Activated CD8-positive, alpha-beta memory T cell treated with anti-CD3 and anti-CD28 coated beads for 36 hours (primary cell): ENCODE measurements at regions not wholly inside any gene's neighbourhood (a gene's known extent, or its start where the extent isn't known, plus 50 kb on each side); places are given as distances from the start of the nearest gene placed in this dataset.

Experiments
- CTCF ChIA-PET: fragments of 350-600 bp; sonication (Branson Sonifier 250); formaldehyde crosslinking; loops from one replicate; lab custom pipeline; 2021; ENCODE audit warnings: antibody characterized with exemption; lab: Charles Lee
- POLR2A ChIA-PET: fragments of 350-600 bp; sonication (Branson Sonifier 250); formaldehyde crosslinking; loops from one replicate; lab custom pipeline; 2021; ENCODE audit warnings: antibody characterized with exemption; lab: Charles Lee

DNA sequence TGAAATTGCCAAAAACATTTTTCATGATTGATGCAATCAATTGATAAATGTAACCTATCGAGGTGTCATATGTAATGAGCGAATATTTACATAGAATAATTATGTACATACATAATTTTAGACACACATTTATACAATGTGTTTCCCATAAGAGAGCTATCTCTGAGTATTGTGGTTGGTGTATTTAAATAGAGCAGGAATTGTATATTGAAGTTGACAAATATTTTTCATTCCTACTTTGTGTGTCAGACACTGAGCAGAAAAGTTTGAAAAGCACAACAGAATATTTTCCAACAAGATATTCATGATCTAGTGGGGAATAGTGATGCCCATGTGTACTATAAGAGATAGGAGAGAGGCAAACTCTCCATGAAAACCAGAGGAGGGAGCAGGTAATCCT lies 295.2 kb downstream of the ANKRD50 start:
- ChIA-PET CTCF (no interaction called here), POLR2A (no interaction called here)

DNA sequence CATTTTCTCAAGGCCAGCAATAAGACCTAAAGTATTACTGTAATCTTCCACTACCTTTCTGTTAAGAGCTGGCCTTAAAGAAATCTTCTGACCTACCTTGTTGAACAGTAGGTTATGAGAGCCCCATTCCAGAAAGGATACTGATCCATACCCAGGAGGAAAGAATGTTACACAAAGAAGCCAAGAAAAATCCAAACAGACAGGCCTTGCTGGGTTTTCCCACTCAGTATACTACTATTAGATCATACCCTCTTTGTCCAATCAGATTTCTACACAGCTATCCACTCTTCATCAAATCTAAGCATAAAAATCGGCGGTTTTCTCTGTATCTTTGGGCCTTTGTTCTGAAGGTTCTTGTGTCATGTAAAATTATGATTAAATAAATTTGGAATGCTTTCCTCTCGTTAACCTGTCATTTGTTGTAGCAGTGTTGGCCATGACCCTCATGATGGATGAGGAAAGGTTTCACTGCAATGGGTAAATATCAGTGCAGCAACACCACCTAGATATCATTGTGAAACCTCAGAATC lies 292.3 kb downstream of the ANKRD50 start:
- POLR2A ChIA-PET, result no interaction called here
- CTCF ChIA-PET, result no interaction called here

DNA sequence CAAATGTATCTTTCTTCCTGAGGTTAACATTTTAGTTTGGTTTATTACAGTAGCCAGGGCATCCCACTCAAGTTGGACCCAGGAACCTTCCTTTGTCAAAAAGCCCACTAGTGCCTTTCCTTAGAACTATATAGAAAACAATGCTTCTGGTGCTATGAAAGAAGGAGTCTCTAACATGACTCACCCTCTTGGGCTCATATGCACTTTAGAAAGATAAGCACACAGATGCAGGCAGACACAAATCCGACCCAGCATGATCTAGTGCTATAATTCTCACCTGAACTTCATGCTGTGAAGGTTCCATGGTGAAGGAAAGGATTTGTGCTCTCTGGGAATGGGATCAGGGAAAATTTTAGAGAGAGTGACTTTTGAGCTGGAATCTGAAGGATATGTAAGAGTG lies 289.4 kb downstream of the ANKRD50 start:
- POLR2A ChIA-PET, result no interaction called here
- CTCF ChIA-PET, result no interaction called here

DNA sequence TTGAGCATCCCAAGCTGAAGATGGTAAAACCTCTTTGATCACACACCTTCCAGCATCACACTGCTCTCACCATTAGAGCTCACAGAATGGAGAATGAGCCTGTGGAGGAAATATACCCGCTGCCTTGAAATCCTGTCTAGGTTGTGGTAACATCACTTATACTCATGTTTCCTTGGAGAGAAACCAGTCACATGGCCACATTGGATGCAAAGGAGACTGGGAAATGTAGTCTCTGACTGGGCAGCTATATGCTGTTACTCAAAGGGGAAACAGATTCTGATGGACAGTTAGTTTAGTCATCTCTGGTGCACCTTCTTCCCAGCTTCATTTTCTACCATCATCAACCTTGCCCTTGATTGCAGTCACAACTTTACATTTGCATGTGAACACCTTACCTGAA lies 286.3 kb downstream of the ANKRD50 start:
- ChIA-PET CTCF (no interaction called here), POLR2A (no interaction called here)

DNA sequence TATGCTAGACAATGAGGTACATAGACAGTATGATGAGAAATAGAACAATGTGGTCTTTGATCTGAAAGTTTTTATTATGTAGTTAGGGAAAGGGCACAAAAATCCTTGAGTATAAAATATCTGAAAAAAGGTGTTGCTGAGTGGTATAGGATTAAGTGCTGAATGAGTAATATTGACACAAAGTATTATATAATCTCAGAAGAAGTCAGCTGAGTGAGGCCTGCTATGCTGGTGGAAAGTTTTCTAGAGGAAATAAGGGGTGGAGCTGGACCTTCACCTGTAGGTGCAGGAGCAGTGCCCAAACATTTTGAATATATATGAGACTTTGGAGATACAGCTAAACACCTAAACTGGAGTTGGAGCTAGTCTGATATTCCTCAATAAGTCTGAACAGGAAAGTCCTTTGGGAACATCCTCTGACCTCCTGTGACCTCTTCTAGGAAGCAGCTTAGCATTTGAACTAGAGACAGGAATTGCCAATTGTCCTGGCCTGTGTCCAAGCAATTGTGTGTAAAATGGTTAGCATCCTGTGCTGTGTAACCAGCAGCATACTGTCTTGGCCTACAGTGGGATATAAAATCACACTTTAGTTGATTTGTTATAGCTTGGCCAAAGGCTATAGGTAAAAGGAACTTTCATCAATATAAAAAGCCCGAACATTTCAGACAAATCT lies 285.3 kb downstream of the ANKRD50 start:
- ChIA-PET POLR2A (no interaction called here), CTCF (no interaction called here)

DNA sequence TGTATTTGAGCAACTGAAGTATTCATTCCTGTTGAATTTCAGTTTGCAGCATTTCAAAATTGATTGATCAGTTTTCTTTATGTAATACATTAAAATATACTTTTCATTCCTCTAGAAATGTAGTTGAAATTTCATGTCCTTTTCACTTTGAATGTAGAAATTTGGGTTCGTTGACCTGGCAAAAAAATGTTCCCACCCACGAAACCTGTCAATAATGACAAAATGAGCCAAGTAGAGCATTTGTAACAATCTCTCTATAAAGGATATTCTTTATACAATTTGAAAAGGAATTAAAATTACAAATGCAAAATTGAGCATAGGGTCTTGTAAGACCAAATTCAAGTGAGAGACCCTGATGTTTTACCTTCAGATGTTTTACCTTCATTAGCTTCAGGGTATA lies 283.9 kb downstream of the ANKRD50 start:
- POLR2A ChIA-PET, result no interaction called here
- CTCF ChIA-PET, result no interaction called here

DNA sequence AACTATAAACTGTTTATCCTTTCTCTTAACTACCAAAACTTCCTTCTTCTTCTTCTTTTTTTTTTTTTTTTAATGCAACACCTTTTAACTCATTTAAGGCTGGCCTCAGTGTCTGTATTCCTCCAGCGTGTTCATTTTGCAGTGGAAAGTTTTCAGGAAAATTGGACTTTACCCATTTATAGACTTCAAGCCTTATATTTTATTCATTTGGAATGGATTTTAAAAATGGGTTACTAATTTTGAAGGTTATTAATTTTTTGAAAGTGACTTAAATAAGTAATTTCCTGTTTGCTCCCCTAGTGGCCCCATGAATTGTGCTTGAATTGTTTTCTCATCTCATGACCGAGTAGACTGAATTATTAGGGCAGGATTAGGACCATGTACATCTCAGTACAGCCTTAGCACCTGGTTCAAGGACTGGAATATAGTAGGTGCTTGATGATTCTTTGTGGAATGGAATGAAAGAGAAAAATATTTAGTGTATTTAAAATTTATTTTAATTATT lies 282.7 kb downstream of the ANKRD50 start:
- CTCF ChIA-PET, result no interaction called here
- POLR2A ChIA-PET, result no interaction called here

DNA sequence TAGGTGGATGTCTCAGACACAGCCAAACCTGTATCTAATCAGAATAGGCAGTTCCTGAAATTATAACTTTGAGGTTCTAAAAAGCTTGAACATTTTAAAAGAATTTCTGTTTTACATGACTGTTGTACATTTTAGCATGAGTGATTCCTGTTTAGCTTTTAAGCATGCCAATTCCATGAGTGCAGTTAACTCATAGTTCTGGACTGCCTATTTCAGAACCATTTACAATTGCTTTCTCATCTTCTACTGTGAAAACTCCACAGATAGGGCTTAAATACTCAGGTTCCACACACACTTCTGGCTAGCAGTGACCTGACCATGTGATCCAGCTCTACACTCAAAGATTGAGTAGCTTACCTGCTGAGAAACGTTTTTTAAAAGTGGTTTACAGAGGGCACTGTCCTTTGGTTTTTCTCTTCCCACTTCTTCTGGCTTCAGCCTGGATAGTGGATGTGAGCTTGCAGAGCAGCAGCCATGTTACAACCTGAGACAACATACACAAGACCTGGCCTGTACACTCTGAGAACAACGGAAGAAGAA lies 280.8 kb downstream of the ANKRD50 start:
- CTCF ChIA-PET, result no interaction called here

DNA sequence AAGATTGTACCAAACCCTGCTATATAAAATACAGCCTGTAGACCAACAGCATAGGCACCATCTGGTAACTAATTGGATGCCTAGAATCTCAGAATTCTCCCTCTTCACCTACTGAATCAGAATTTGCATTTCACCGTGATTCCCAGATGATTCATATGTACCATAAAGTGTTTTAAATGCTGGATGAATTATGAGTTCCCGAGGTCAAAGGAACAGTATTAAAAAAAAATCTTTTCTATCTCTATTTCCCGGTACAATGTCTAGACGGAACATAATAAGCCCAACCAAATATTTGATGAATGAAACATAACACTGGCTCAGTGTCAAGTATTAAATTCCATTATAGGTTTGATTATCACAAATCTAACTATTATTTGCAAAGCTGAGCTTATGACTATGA lies 280.0 kb downstream of the ANKRD50 start:
- CTCF ChIA-PET, result no interaction called here
- POLR2A ChIA-PET, result no interaction called here

More for the DNA sequence above, 280.8 kb downstream of the ANKRD50 start:
- POLR2A ChIA-PET, result no interaction called here

DNA sequence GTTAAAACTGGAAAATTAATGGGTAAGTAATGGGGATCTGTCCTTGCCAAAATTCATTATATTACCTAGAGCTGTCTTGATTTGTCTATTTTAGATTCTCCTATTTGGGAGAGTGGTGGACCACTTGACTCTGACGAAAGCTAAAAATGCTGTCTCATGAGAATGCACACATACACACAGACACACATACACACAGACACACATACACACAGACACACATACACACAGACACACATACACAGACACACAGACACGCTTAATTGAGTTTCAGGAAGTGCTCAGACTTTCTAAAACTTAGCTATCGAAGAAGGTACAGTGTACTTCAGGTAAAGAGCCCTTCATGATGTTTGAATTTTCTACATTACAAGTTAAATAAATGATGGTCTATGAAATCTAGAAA lies 279.5 kb downstream of the ANKRD50 start:
- POLR2A ChIA-PET, result no interaction called here
- CTCF ChIA-PET, result no interaction called here

DNA sequence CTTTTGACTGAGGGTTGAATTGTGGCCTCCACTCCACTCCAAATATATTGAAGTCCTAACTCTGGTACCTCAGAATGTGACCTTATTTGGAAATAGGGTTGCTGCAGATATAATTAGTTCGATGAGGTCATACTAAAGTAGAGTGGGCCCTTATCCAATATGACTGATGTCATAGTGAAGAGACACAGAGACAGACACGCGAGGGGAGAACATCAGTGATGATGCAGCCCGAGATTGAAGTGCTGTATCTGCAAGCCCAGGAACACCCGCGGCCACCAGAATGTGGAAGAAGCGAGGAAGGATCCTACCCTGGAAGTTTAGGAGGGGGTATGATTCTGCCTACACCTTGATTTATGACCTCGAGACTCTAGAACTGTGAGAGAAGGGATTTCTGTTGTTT lies 279.0 kb downstream of the ANKRD50 start:
- ChIA-PET POLR2A (no interaction called here), CTCF (no interaction called here)

DNA sequence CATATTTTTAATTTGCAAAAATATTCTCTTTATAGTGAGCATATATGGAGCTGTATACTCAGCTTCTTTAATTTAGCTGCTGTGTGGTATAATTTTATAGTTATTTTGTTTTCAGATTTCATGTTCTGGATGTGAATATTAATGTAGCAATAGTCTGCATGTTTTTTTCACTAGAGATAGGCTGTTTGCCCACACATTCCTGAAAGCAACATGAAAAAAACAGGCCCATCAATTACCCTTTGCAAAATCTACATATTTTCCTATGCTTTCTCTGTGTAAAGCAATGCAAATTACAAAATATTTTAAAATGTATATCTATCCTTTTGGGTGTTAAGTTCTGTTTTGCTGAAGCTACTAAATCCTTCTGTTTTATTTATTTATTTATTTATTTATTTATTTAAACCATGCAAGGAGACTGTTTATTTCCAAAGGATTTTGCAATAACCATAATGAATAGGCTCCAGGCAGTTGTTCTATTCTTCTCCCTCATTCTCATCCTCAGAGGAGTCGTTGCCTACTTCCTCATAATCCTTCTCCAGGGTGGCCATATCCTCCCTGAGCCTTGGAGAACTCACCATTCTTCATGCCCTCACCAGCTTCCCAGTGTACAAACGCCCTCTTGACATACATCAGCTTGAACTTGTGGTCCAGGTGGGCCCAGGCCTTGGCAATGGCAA lies 277.1 kb downstream of the ANKRD50 start:
- POLR2A ChIA-PET, result no interaction called here
- CTCF ChIA-PET, result no interaction called here

DNA sequence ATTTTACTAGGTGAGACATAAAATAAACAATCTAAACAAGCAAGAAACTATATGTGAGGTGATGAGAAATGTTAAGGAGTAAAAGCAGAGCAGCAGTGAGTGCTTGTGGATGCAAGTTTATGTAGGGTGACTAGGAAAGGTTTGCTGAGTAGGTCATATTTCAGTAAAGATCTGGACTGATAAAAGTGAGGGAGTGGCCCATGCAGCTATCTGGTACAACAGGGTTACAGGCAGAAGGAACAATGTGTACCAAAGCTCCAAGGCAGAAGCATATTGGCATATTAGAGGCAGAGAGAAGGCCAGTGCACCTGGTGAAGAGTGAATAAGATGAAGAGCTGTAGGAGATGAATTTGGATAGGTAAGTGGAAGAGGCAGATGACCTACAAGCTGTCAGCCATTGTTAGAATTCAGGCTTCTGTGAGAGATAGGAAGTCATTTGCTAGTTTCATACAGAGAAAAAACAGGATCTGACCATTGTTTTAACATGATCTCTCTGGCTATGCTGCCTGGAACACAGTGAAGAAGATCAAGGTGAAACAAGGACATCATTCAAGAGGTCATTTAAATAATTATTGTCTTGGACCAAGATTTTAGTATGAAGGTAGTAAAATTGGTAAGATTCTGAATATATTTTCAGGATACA lies 274.6 kb downstream of the ANKRD50 start:
- POLR2A ChIA-PET, result no interaction called here
- CTCF ChIA-PET, result no interaction called here

DNA sequence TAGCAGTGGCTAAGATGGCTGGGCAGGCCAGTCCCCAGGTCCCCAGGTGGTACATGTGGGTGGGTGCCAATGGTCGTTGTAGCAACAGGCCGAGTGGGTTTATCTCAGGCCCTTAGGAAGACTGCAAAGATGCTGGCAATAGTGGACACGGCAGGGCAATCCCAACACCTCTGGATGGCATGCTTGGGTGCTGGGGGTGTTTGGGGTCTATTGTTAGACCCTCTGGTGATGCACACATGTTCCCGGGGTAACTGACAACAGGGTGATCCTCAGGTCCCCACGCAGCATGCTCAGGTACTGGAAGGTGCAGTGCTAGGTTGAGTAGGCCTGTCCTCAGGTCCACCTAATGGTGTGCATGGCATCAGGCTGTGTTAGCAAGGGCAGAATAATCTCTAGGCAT lies 267.5 kb downstream of the ANKRD50 start:
- ChIA-PET CTCF (no interaction called here), POLR2A (no interaction called here)

DNA sequence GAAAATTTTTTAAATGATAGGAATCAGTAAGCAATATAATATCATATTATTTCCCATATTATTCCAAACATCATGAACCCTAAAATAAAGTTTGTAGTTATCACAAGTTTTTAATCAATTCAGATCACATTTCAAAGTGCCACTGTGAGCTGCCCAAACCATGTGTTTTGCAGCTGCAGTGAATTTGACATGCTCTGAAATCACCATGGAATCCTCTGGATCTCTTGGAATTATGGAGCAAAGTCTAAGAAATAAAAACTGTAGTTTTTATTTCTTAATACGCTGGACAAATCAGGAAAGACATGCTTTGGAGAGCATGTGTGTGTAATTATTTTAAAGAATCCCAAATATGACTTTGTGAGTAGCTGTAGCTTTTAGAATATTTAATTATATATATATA lies 262.7 kb downstream of the ANKRD50 start:
- POLR2A ChIA-PET, result no interaction called here
- CTCF ChIA-PET, result no interaction called here

DNA sequence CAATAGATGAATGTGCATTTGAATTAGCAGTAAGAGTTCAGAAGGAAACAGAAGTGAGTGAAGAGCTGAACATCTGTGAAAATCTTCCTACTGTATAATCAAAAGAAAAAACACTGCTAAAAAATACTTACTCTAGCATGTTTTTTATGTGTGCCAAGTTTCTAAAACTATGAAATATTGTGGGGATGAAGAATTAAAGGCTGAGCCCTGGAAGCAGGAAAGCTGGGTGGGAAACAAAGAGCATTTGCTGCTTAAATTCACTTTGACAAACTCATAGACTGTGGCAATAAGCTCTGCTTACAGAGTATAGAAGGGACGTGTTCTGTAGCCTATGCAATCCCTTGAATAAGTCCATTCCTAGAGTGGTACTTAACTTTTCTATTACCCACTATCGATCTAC lies 261.7 kb downstream of the ANKRD50 start:
- POLR2A ChIA-PET, result no interaction called here

DNA sequence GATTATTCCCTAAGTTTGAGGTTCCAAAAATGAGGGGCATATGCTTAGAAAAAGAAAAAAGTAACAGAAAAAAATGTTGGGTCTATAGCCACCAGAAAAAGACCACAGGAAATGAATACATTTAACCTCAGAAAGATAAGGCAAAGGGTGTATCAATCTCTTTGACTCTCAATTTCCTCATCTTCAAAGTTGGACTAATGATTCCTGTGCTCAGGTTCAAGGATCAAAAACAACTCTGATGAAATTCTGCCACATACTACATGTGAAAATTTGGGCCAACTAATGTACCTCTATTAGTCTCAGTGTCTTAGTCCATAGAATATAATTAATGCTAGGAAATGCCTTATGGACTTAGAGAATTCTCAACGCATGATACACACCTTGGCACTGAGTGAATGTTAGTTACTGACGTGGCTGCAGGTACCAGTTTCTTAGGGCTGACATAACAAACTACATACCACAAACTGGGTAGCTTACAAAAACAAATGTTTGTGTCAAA lies 257.7 kb downstream of the ANKRD50 start:
- ChIA-PET POLR2A (no interaction called here), CTCF (no interaction called here)

More for the DNA sequence above, 261.7 kb downstream of the ANKRD50 start:
- CTCF ChIA-PET, result no interaction called here

DNA sequence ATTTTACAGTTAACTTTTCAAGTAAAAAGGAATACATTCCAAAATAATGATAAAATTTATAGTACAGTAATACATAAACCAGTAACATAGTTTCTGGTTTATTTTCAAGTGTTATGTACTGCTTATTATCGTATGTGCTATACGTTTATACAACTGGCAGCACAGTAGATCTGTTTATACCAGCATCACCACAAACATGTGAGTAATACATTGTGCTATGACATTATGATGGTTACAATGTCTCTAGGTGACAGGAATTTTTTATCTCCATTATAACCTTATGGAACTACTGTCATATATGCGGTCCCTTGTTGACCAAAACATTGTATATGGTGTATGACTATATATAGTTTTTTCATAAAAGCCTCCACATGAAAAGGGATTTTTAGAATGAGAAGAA lies 256.9 kb downstream of the ANKRD50 start:
- POLR2A ChIA-PET, result no interaction called here
- CTCF ChIA-PET, result no interaction called here

DNA sequence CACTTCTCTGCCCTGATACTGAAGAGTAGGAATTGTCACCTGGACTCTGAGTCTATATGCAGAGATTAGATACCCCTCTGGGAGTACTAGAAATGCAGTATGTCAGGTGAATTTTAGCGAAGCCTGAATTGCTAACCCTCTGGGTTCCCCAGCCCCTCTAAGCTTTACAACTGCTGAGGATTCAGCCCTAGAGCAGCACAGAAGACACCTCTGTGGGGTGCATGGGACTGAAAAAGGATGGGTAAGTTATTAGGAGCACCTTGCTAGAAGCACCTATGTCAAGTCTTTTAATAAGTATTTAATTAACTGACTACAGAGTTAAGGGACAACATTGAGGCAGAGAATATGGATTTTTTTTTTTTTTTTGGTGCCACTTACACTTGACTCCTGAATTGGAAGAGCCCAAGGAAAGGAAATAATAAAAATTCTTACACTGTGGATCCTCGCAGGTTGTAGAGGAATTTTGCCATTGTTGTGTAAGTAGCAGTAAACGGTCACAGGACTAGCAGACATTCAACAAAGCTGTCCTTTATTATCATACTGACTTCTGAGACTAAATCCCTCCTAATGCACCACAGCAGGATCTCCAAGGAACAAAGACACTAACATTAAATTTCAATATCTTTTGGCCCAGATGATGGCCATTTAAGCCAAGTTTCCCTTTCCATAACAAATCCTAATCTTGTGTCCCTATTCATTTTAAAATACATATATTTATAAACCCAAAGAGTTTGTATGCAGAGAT lies 253.2 kb downstream of the ANKRD50 start:
- CTCF ChIA-PET, result no interaction called here

DNA sequence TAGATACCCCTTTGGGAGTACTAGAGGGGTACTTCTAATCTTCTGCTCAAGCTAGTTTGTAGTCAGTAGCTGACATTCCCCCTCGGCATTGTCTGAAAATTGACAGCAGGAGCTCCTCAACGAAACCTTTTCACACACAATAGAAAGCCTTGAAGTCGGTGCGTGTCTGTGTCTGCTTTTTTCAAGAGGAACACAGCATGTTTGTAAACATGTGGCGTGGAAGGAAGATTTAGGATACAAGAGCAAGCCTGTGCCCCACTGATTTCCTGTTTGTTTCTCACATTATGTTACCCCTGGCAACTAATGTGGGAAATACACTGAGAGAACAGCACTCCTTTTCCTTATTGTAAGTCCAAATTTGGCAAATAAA lies 252.6 kb downstream of the ANKRD50 start:
- CTCF ChIA-PET, result no interaction called here

More for the DNA sequence above, 253.2 kb downstream of the ANKRD50 start:
- POLR2A ChIA-PET, result no interaction called here

More for the DNA sequence above, 252.6 kb downstream of the ANKRD50 start:
- POLR2A ChIA-PET, result no interaction called here
